GM12878 (cell line): ENCODE measurements at regions not wholly inside any gene's neighbourhood (a gene's known extent, or its start where the extent isn't known, plus 50 kb on each side); places are given as distances from the start of the nearest gene placed in this dataset.

Experiments used
- ATAC-seq: fragments of 200-7000 bp; cut with Tn5 transposase; 3 replicates; pipeline ENCODE4 v1.9.1; 2020; ENCODE audit warnings: mild to moderate bottlenecking, moderate library complexity
- BruUV-seq: library from RNA; stranded (reverse); fragments of 400-500 nt; replicated peaks from 2 replicates; lab custom pipeline; 2021; lab: Mats Ljungman, UMichigan
- CTCF ChIA-PET: fragments of 300-600 bp; sonication (Branson Sonifier 250); formaldehyde crosslinking; extraction: SDS; loops from one replicate; lab custom pipeline; 2021; ENCODE audit warnings: inconsistent platforms; lab: Yijun Ruan, JAX
- POLR2A ChIA-PET: fragments of 350-600 bp; formaldehyde crosslinking; extraction: SDS; loops from one replicate; lab custom pipeline; 2021; ENCODE audit warnings: inconsistent platforms; lab: Charles Lee
- RAD21 ChIA-PET: fragments of 300-600 bp; sonication (Branson Sonifier 250); formaldehyde crosslinking; loops from one replicate; lab custom pipeline; 2023; ENCODE audit warnings: antibody characterized with exemption; ENCODE audit not compliant: unreplicated experiment; lab: Charles Lee
- SMC1A ChIA-PET: fragments of 300-600 bp; sonication (Branson Sonifier 250); formaldehyde crosslinking; loops from one replicate; lab custom pipeline; 2023; ENCODE audit not compliant: unreplicated experiment, uncharacterized antibody; lab: Charles Lee
- DNase-seq: peaks from one replicate; pipeline ENCODE4 v3.0.0-alpha.2; 2011; ENCODE audit warnings: low read depth, low spot score
- FAIRE-seq: peaks from 3 replicates; lab custom pipeline; 2011; peaks lifted over from hg19 to GRCh38; lab: Jason Lieb, UNC
- H2AFZ ChIP-seq: 2 replicates; pipeline ENCODE4 v1.6.0; 2011; ENCODE audit warnings: low read depth, low read length, control low read depth; ENCODE audit not compliant: control insufficient read depth
- H3K27ac ChIP-seq: 2 replicates; pipeline ENCODE4 v1.5.1; 2011; ENCODE audit warnings: control low read depth; ENCODE audit not compliant: control insufficient read depth, insufficient read depth
- H3K27me3 ChIP-seq, 2 experiments: replicated peaks in 1 of 2; 2 replicates each; pipeline versions ENCODE4 v1.6.0 to v1.6.1; 2011; ENCODE audit warnings: low read length in 1 of 2; ENCODE audit not compliant: control insufficient read depth in 2 of 2, insufficient read depth in 2 of 2
- H3K36me3 ChIP-seq, 2 experiments: 2 replicates each; pipeline ENCODE4 v1.5.1; 2011; ENCODE audit warnings: low read length in 1 of 2; ENCODE audit not compliant: control insufficient read depth in 2 of 2, insufficient read depth in 2 of 2
- H3K4me1 ChIP-seq: 2 replicates; pipeline ENCODE4 v1.6.1; 2011; ENCODE audit warnings: mild to moderate bottlenecking, low read length, moderate library complexity, mixed read lengths; ENCODE audit not compliant: control insufficient read depth, insufficient read depth
- H3K4me2 ChIP-seq: 2 replicates; pipeline ENCODE4 v1.6.0; 2011; ENCODE audit warnings: control low read depth; ENCODE audit not compliant: control insufficient read depth, insufficient read depth
- H3K4me3 ChIP-seq: fragments of 200-600 bp; sonication (generic); 2 replicates; pipeline ENCODE4 v1.5.1; 2016
- H3K79me2 ChIP-seq: 2 replicates; pipeline ENCODE4 v1.6.0; 2011; ENCODE audit warnings: low read length; ENCODE audit not compliant: control insufficient read depth, insufficient read depth
- H3K9ac ChIP-seq: 2 replicates; pipeline ENCODE4 v1.8.0; 2011; ENCODE audit warnings: low read length, control low read depth, mixed read lengths; ENCODE audit not compliant: control insufficient read depth, insufficient read depth
- H3K9me3 ChIP-seq: replicated peaks from 3 replicates; pipeline ENCODE4 v1.5.1; 2011; ENCODE audit warnings: mild to moderate bottlenecking, low read length; ENCODE audit not compliant: control insufficient read depth, insufficient read depth
- H4K20me1 ChIP-seq: 2 replicates; pipeline ENCODE4 v1.6.0; 2011; ENCODE audit not compliant: control insufficient read depth, insufficient read depth
- CREM ChIP-seq: IDR thresholded peaks from 2 replicates; pipeline ENCODE4 v1.6.1; 2014; ENCODE audit warnings: antibody characterized with exemption, low read depth
- EED ChIP-seq: sonication (generic); IDR thresholded peaks from 2 replicates; pipeline ENCODE4 v1.6.1; 2016; ENCODE audit warnings: antibody characterized with exemption, low read depth
- GABPA ChIP-seq: IDR thresholded peaks from 2 replicates; pipeline ENCODE4 v1.6.1; 2014; ENCODE audit warnings: antibody characterized with exemption, low read depth, mild to moderate bottlenecking, inconsistent platforms
- GATAD2B ChIP-seq: fragments of 450-650 bp; conservative IDR thresholded peaks from 2 replicates; pipeline ENCODE4 v1.6.1; 2017; ENCODE audit warnings: low read depth, mild to moderate bottlenecking, moderate library complexity
- HDGF ChIP-seq: fragments of 450-650 bp; IDR thresholded peaks from 2 replicates; pipeline ENCODE4 v1.6.1; 2016; ENCODE audit warnings: antibody characterized with exemption
- KDM1A ChIP-seq: fragments of 200-600 bp; sonication (generic); IDR thresholded peaks from 2 replicates; pipeline ENCODE4 v1.6.1; 2016; ENCODE audit warnings: borderline replicate concordance
- MTA2 ChIP-seq: fragments of 450-650 bp; IDR thresholded peaks from 2 replicates; pipeline ENCODE4 v1.6.1; 2016; ENCODE audit warnings: low read depth, mild to moderate bottlenecking, moderate library complexity
- NRF1 ChIP-seq: conservative IDR thresholded peaks from 2 replicates; pipeline ENCODE4 v1.6.1; 2011; ENCODE audit warnings: mild to moderate bottlenecking, low read depth, low read length, improper control_type of control experiment
- RFX5 ChIP-seq: IDR thresholded peaks from 2 replicates; pipeline ENCODE4 v1.6.1; 2011; ENCODE audit warnings: low read depth, low read length, improper control_type of control experiment
- SMC3 ChIP-seq: IDR thresholded peaks from 2 replicates; pipeline ENCODE4 v1.6.1; 2011; ENCODE audit warnings: low read length, improper control_type of control experiment, borderline replicate concordance
- TAF1 ChIP-seq: IDR thresholded peaks from 2 replicates; pipeline ENCODE4 v1.6.1; 2011; ENCODE audit warnings: mild to moderate bottlenecking, low read depth, low read length, borderline replicate concordance
- ZNF217 ChIP-seq: fragments of 450-650 bp; IDR thresholded peaks from 2 replicates; pipeline ENCODE4 v1.6.1; 2017; ENCODE audit warnings: antibody characterized with exemption, mild to moderate bottlenecking
- WGBS: methylation state at CpG from one replicate; pipeline ENCODE4 v1.1.6; 2016; ENCODE audit warnings: low lambda C conversion rate; ENCODE audit not compliant: insufficient replicate concordance, insufficient coverage; ENCODE audit errors: missing lambda C conversion rate; 5-methylcytosine and 5-hydroxymethylcytosine counted together
- in situ Hi-C: fragments of 300-500 bp; cut with MboI; formaldehyde crosslinking; loops from 9 replicates; pipeline ENCODE4 v1.14.3; 2018; ENCODE audit warnings: mixed read lengths
- intact Hi-C: fragments of 100-400 bp; cut with micrococcal nuclease; formaldehyde crosslinking; loops from one replicate; pipeline ENCODE4 v1.14.2; 2022; ENCODE audit not compliant: unreplicated experiment
- TF ChIP-seq, protein P1 (sequence below): IDR thresholded peaks from 2 replicates; pipeline ENCODE4 v1.6.1; 2011; ENCODE audit warnings: borderline replicate concordance, low read depth, mild to moderate bottlenecking, moderate library complexity, mixed read lengths, low read length; ENCODE audit not compliant: insufficient read depth; ENCODE audit errors: extremely low read length
- TF ChIP-seq, protein P2 (sequence below): fragments of 450-650 bp; IDR thresholded peaks from 2 replicates; pipeline ENCODE4 v1.6.1; 2017; ENCODE audit warnings: mild to moderate bottlenecking, moderate library complexity

DNA sequence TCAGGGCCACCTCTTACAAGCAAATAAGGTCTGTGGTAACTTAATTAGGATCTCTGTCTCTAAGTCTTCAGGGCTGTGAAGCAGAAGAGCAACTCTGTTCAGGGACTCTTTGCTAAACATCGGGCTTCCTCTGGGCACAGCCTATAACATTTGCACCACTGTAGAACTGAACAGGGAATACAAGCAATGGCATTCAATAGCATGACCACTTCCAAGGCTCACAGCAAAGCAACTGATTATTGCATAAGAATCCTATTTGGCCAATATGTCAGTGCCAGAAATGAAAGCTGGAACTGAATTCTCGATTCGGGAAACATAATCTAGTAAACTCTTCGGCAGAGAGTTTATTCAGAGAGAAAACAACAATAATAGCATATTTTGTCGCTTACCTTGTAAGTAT, 92.2 kb upstream of the AMZ2 start (continued):
- TF ChIP-seq, protein P1, sequence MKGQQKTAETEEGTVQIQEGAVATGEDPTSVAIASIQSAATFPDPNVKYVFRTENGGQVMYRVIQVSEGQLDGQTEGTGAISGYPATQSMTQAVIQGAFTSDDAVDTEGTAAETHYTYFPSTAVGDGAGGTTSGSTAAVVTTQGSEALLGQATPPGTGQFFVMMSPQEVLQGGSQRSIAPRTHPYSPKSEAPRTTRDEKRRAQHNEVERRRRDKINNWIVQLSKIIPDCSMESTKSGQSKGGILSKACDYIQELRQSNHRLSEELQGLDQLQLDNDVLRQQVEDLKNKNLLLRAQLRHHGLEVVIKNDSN, result no peak

DNA sequence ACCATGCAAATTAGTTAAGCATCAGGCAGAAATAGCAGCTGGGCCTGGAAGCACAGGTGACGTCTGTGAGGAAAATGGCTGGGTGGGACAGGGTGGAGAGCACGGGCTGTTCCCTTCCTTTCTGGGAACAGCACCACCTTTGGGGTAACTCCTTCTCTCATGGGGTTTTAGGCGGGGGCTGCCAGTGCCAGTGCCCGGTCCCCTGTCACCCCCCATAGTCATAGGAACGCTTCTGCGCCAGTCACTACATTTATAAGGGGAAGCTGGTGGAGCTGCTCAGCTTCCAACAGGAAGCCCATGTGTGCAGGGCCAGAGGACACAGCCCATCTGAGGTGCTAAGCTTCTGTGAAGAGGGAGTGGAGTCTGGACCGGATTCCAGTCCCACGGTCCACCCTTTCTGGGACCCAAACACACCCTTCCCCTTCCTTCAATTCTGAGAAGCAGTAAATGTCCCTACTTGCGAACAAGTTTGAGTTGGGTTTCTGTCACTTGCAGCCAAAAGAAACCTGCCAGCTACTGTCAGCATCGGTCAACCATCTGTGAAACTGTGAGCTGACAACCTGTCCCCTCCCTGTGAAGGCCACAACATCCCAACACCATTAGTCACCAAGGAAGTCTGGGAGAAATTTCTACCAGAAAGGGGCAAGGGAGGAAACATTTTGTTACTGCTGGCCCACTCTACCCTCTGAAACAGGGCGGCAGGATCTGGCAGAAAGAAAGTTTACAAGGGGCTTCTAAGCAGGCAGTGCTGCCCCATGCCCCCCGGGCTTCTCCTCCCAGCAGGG, 86.0 kb upstream of the AMZ2 start:
- H3K4me2 ChIP-seq, result no peak overlapping the region
- no peak overlapping the region for H2AFZ ChIP-seq
- ChIA-PET RAD21 (no interaction called here), CTCF (no interaction called here), SMC1A (no interaction called here), POLR2A (no interaction called here)
- H3K27ac ChIP-seq, result no peak overlapping the region
- intact Hi-C loops, result no loop called here
- no peaks in the 10 kb centered on the region for H3K36me3 ChIP-seq
- BruUV-seq, result no TSS peak
- no peaks in the 10 kb centered on the region for H3K79me2 ChIP-seq
- FAIRE-seq, result no peak
- H3K4me1 ChIP-seq, result no peaks in the 10 kb centered on the region
- 0 out of 4 replicates have a peak, but pooled peaks cover 0 to 1% of the 10 kb centered on the region in 2 experiments for H3K27me3 ChIP-seq
- no peak for ATAC-seq
- no peaks in the 10 kb centered on the region for H4K20me1 ChIP-seq
- WGBS, result 46% methylated on average over 12 of the region's 12 CpGs
- H3K9ac ChIP-seq, result no peak overlapping the region
- no peak for TF ChIP-seq SMC3
- TF ChIP-seq GABPA, result no peak
- no peak for TF ChIP-seq MTA2
- TF ChIP-seq TAF1, result no peak
- no peak for TF ChIP-seq NRF1
- no peak for TF ChIP-seq HDGF
- TF ChIP-seq ZNF217, result no peak
- TF ChIP-seq EED, result no peak
- TF ChIP-seq, protein P2, sequence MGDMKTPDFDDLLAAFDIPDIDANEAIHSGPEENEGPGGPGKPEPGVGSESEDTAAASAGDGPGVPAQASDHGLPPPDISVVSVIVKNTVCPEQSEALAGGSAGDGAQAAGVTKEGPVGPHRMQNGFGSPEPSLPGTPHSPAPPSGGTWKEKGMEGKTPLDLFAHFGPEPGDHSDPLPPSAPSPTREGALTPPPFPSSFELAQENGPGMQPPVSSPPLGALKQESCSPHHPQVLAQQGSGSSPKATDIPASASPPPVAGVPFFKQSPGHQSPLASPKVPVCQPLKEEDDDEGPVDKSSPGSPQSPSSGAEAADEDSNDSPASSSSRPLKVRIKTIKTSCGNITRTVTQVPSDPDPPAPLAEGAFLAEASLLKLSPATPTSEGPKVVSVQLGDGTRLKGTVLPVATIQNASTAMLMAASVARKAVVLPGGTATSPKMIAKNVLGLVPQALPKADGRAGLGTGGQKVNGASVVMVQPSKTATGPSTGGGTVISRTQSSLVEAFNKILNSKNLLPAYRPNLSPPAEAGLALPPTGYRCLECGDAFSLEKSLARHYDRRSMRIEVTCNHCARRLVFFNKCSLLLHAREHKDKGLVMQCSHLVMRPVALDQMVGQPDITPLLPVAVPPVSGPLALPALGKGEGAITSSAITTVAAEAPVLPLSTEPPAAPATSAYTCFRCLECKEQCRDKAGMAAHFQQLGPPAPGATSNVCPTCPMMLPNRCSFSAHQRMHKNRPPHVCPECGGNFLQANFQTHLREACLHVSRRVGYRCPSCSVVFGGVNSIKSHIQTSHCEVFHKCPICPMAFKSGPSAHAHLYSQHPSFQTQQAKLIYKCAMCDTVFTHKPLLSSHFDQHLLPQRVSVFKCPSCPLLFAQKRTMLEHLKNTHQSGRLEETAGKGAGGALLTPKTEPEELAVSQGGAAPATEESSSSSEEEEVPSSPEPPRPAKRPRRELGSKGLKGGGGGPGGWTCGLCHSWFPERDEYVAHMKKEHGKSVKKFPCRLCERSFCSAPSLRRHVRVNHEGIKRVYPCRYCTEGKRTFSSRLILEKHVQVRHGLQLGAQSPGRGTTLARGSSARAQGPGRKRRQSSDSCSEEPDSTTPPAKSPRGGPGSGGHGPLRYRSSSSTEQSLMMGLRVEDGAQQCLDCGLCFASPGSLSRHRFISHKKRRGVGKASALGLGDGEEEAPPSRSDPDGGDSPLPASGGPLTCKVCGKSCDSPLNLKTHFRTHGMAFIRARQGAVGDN, result no peak
- no peak for TF ChIP-seq RFX5
- TF ChIP-seq GATAD2B, result no peak
- TF ChIP-seq CREM, result no peak
- no peak for TF ChIP-seq KDM1A
- no peak overlapping the region for H3K4me3 ChIP-seq
- in situ Hi-C loops, result loop anchor here (25.0 kb wide), 1 partner anchor 600 kb away; no protein-coding TSS in a partner anchor
- H3K9me3 ChIP-seq, result no peaks in the 10 kb centered on the region
- DNase-seq, result no peak
